ENCODE measurements at regions not wholly inside any gene's neighbourhood (a gene's known extent, or its start where the extent isn't known, plus 50 kb on each side); places are given as distances from the start of the nearest gene placed in this dataset.

- no peak for TF ChIP-seq MNT (IDR thresholded peaks at IDR 0.05)
- no peak for TF ChIP-seq REST (IDR thresholded peaks at IDR 0.05; ENCODE audit: borderline replicate concordance in 1 of 2, low read depth in 1 of 2, low read length in 2 of 2)
- TF ChIP-seq CAMTA2 (CRISPR knock-in tag; IDR thresholded peaks at IDR 0.05; ENCODE audit: borderline replicate concordance) = no peak
- no peak for TF ChIP-seq PAX8 (CRISPR knock-in tag; IDR thresholded peaks at IDR 0.05; ENCODE audit: borderline replicate concordance)
- no peak for TF ChIP-seq ZNF484 (CRISPR knock-in tag; IDR thresholded peaks at IDR 0.05; ENCODE audit: borderline replicate concordance, low read depth)
- 0 out of 2 replicates have a peak, but pooled peaks have one; percentile 33 for TF ChIP-seq CBFB (CRISPR knock-in tag; IDR thresholded peaks at IDR 0.05)
- no peak for TF ChIP-seq SMC3 (IDR thresholded peaks at IDR 0.05; ENCODE audit: low read length)
- peak; percentile 37; the same call in 1 of the 2 replicates for TF ChIP-seq ZNF788 (CRISPR knock-in tag; IDR thresholded peaks at IDR 0.05; ENCODE audit: borderline replicate concordance)
- TF ChIP-seq NRL (CRISPR knock-in tag; IDR thresholded peaks at IDR 0.05; ENCODE audit: borderline replicate concordance) = no peak
- TF ChIP-seq AFF4 (CRISPR knock-in tag; IDR thresholded peaks at IDR 0.05) = no peak
- no peak for TF ChIP-seq SNAI1 (CRISPR knock-in tag; IDR thresholded peaks at IDR 0.05; ENCODE audit: borderline replicate concordance)
- TF ChIP-seq ZNF563 (CRISPR knock-in tag; IDR thresholded peaks at IDR 0.05) = no peak
- no peak for TF ChIP-seq NKX3-1 (CRISPR knock-in tag; IDR thresholded peaks at IDR 0.05)
- peak; percentile 78 for TF ChIP-seq ZBTB7A (CRISPR knock-in tag; IDR thresholded peaks at IDR 0.05)
- no peak for TF ChIP-seq RORA (CRISPR knock-in tag; IDR thresholded peaks at IDR 0.05)
- no peak for TF ChIP-seq PHB2 (IDR thresholded peaks at IDR 0.05; ENCODE audit: partially characterized antibody)
- no peak for TF ChIP-seq ZFP37 (CRISPR knock-in tag; IDR thresholded peaks at IDR 0.05; ENCODE audit: borderline replicate concordance)
- TF ChIP-seq ZNF678 (CRISPR knock-in tag; IDR thresholded peaks at IDR 0.05) = no peak
- TF ChIP-seq CREM (IDR thresholded peaks at IDR 0.05) = peak; percentile 77; the same call in 1 of the 2 replicates
- TF ChIP-seq CREM (CRISPR knock-in tag; IDR thresholded peaks at IDR 0.05) = no peak
- no peak for TF ChIP-seq HIVEP1 (CRISPR knock-in tag; IDR thresholded peaks at IDR 0.05)
- TF ChIP-seq ZNF572 (CRISPR knock-in tag; IDR thresholded peaks at IDR 0.05) = no peak
These were observed 1319.1 kb downstream of the TMEM121 start (continued) for GRCh38 chr14:106845286-106846087.

All from HepG2 (cell line).